OCI-LY1 (cell line): ENCODE measurements at regions not wholly inside any gene's neighbourhood (a gene's known extent, or its start where the extent isn't known, plus 50 kb on each side); places are given as distances from the start of the nearest gene placed in this dataset.

ENCODE experiments used
- H2AFZ ChIP-seq: fragments of 200-600 bp; sonication (generic), shearing (Covaris generic); 2 replicates; pipeline ENCODE4 v1.6.0; 2014; ENCODE audit warnings: antibody characterized with exemption, mild to moderate bottlenecking, low read length
- H3F3A ChIP-seq: fragments of 200-600 bp; sonication (generic), shearing (Covaris generic); 2 replicates; pipeline ENCODE4 v1.6.0; 2014; ENCODE audit warnings: mild to moderate bottlenecking, antibody characterized with exemption, low read length, moderate library complexity; ENCODE audit not compliant: insufficient read depth
- H3K27ac ChIP-seq: fragments of 200-600 bp; sonication (generic); 2 replicates; pipeline ENCODE4 v1.5.1; 2014; ENCODE audit warnings: low read length, mixed run types, mild to moderate bottlenecking, low read depth; ENCODE audit not compliant: poor library complexity, severe bottlenecking
- H3K27me3 ChIP-seq: fragments of 200-600 bp; sonication (generic); 2 replicates; pipeline ENCODE4 v1.6.0; 2014; ENCODE audit warnings: antibody characterized with exemption, mild to moderate bottlenecking, low read length, moderate library complexity; ENCODE audit not compliant: insufficient read depth
- H3K36me3 ChIP-seq: fragments of 200-600 bp; sonication (generic); 2 replicates; pipeline ENCODE4 v1.6.1; 2014; ENCODE audit warnings: mild to moderate bottlenecking, antibody characterized with exemption, low read length, moderate library complexity, mixed read lengths; ENCODE audit not compliant: insufficient read depth
- H3K4me1 ChIP-seq: fragments of 200-600 bp; sonication (generic); 2 replicates; pipeline ENCODE4 v1.5.1; 2014; ENCODE audit warnings: mild to moderate bottlenecking, low read length, moderate library complexity; ENCODE audit not compliant: insufficient read depth, severe bottlenecking
- H3K4me2 ChIP-seq: fragments of 200-600 bp; sonication (generic), shearing (Covaris generic); 2 replicates; pipeline ENCODE4 v1.6.1; 2014; ENCODE audit warnings: low read length
- H3K4me3 ChIP-seq: fragments of 200-600 bp; sonication (generic); 2 replicates; pipeline ENCODE4 v1.5.1; 2014; ENCODE audit warnings: low read length, low read depth, mild to moderate bottlenecking, mixed read lengths; ENCODE audit not compliant: poor library complexity, severe bottlenecking
- H3K79me2 ChIP-seq: fragments of 200-600 bp; shearing (Covaris generic); 2 replicates; pipeline ENCODE4 v1.6.1; 2016; ENCODE audit warnings: mixed run types, low read length, mixed read lengths; ENCODE audit not compliant: insufficient read depth
- H3K9ac ChIP-seq: fragments of 200-600 bp; sonication (generic), shearing (Covaris generic); 2 replicates; pipeline ENCODE4 v1.6.1; 2014; ENCODE audit warnings: mild to moderate bottlenecking, low read length, mixed read lengths
- H3K9me2 ChIP-seq: fragments of 200-600 bp; sonication (generic), shearing (Covaris generic); 2 replicates; pipeline ENCODE4 v1.6.1; 2014; ENCODE audit warnings: low read depth, mild to moderate bottlenecking, low read length, mixed read lengths
- H3K9me3 ChIP-seq: fragments of 200-600 bp; shearing (Covaris generic); 2 replicates; pipeline ENCODE4 v1.6.1; 2014; ENCODE audit warnings: low read length, mixed read lengths
- H4K20me1 ChIP-seq: fragments of 200-600 bp; sonication (generic), shearing (Covaris generic); 2 replicates; pipeline ENCODE4 v1.6.0; 2016; ENCODE audit warnings: mild to moderate bottlenecking, low read length; ENCODE audit not compliant: insufficient read depth
- CTCF ChIP-seq: fragments of 200-600 bp; sonication (generic), shearing (Covaris generic); IDR thresholded peaks from 2 replicates; pipeline ENCODE4 v1.5.1; 2017; ENCODE audit warnings: mild to moderate bottlenecking, antibody characterized with exemption, low read length, moderate library complexity, mixed read lengths
- EZH2 ChIP-seq: fragments of 200-600 bp; sonication (generic), shearing (Covaris generic); IDR thresholded peaks from 2 replicates; pipeline ENCODE4 v1.8.0; 2017; ENCODE audit warnings: borderline replicate concordance, mixed run types, mild to moderate bottlenecking, antibody characterized with exemption, low read length, moderate library complexity, mixed read lengths

DNA sequence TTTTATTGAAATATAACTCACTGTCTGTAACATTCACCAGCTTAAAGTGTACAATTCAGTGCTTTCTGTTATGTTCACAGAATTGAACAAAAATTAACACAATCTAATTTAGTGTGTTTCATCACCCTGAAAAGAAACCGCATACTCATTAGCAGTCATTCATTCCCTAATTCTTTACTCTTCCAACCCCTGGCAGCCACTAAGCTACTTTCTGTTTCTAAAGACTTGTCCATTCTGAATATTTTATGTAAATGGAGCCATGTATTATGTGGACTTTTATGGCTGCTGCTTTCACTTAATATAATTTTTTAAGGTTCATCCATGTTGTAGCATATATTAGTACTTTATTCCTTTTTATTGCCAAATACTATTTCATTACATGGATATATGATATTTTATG, 94.7 kb upstream of the ATP8A1 start:
- H3K27me3 ChIP-seq = no peaks in the 10 kb centered on the region
- H3K4me2 ChIP-seq = no peak overlapping the region
- TF ChIP-seq CTCF (no peak), EZH2 (no peak)
- H2AFZ ChIP-seq = no peak overlapping the region
- H3K9me2 ChIP-seq = no peaks in the 10 kb centered on the region
- no peaks in the 10 kb centered on the region for H3K4me1 ChIP-seq
- H3K27ac ChIP-seq = no peak overlapping the region
- no peak overlapping the region for H3K9ac ChIP-seq
- H3K4me3 ChIP-seq = no peak overlapping the region
- no peaks in the 10 kb centered on the region for H3K36me3 ChIP-seq
- no peaks in the 10 kb centered on the region for H3K79me2 ChIP-seq
- no peaks in the 10 kb centered on the region for H3F3A ChIP-seq
- H4K20me1 ChIP-seq = no peaks in the 10 kb centered on the region
- H3K9me3 ChIP-seq = no peaks in the 10 kb centered on the region

DNA sequence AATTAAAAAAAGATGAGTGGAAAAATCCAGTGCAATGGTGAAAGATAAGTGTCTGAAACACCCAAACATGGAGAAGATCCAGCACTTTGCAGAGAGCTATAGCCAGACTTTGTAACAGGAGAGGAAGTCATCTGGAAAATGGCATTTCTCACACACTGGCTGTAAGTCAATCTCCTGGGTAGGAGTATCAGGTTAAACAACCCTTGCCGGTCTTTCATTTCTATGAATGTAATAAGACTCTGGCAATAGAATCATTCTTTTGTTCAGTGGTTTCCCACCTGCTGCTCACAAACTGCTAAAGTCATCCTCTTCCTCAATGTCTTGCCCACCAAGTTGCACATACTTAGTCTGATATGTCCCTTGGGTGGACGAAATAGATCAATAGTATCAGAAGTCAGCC, 94.0 kb upstream of the ATP8A1 start:
- no peaks in the 10 kb centered on the region for H4K20me1 ChIP-seq
- no peaks in the 10 kb centered on the region for H3F3A ChIP-seq
- no peaks in the 10 kb centered on the region for H3K79me2 ChIP-seq
- H3K9me2 ChIP-seq = no peaks in the 10 kb centered on the region
- H3K4me2 ChIP-seq = no peak overlapping the region
- H3K4me3 ChIP-seq = no peak overlapping the region
- no peak overlapping the region for H3K9ac ChIP-seq
- no peak for TF ChIP-seq CTCF
- TF ChIP-seq EZH2 = no peak
- no peaks in the 10 kb centered on the region for H3K4me1 ChIP-seq
- no peak overlapping the region for H2AFZ ChIP-seq
- no peaks in the 10 kb centered on the region for H3K27me3 ChIP-seq
- H3K27ac ChIP-seq = no peak overlapping the region
- no peaks in the 10 kb centered on the region for H3K9me3 ChIP-seq
- no peaks in the 10 kb centered on the region for H3K36me3 ChIP-seq

DNA sequence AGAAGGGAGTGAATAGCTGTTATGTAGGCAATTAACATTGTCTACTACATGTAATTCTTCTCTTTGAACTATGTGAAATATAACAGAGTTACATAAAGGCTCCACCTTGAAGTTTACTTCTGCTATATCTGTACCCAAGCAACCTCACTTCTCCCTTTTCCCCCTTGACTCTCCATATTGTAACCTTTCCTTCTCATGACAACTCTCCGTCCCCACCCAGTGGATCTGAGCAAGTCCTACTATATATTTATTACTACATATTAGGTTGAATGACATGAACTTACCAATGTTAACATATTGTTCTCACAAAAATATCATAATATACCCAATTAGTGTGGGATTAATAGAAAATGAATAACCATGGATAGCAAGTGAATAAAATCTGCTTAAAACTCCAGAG, 93.2 kb upstream of the ATP8A1 start:
- Histone ChIP-seq H3K9me2 (no peaks in the 10 kb centered on the region), H3K9me3 (no peaks in the 10 kb centered on the region), H4K20me1 (no peaks in the 10 kb centered on the region), H3K4me2 (no peak overlapping the region), H3K9ac (no peak overlapping the region), H3K36me3 (no peaks in the 10 kb centered on the region), H3K4me3 (no peak overlapping the region), H3K27me3 (no peaks in the 10 kb centered on the region), H3K27ac (no peak overlapping the region), H3F3A (no peaks in the 10 kb centered on the region), H2AFZ (no peak overlapping the region), H3K79me2 (no peaks in the 10 kb centered on the region), H3K4me1 (no peaks in the 10 kb centered on the region)
- TF ChIP-seq EZH2 = no peak
- peak; percentile 39 for TF ChIP-seq CTCF
